K562 (cell line): ENCODE measurements at regions not wholly inside any gene's neighbourhood (a gene's known extent, or its start where the extent isn't known, plus 50 kb on each side); places are given as distances from the start of the nearest gene placed in this dataset.

Source experiments
- ATAC-seq: fragments of 200-7000 bp; cut with Tn5 transposase; 3 replicates; pipeline ENCODE4 v1.9.1; 2020; ENCODE audit warnings: moderate library complexity
- BruUV-seq: library from RNA; stranded (reverse); fragments of 400-500 nt; replicated peaks from 2 replicates; lab custom pipeline; 2021; lab: Mats Ljungman, UMichigan
- CTCF ChIA-PET: fragments of 300-600 bp; formaldehyde crosslinking; extraction: SDS; loops from one replicate; lab custom pipeline; 2021; ENCODE audit warnings: low intra/inter-chr PET ratio; lab: Yijun Ruan, JAX
- POLR2A ChIA-PET: fragments of 300-600, 350-650 bp; sonication (Branson Sonifier 250); formaldehyde crosslinking; extraction: SDS; loops from one replicate; lab custom pipeline; 2021; ENCODE audit warnings: antibody characterized with exemption, inconsistent platforms; lab: Yijun Ruan, JAX
- DNase-seq, 4 experiments: peaks; one replicate each; pipeline versions ENCODE4 v3.0.0 to v3.0.0-alpha.2; 2011 to 2018; ENCODE audit warnings: low spot score in 3 of 4, mixed read lengths in 3 of 4; ENCODE audit errors: extremely low read depth in 1 of 4
- FAIRE-seq: peaks from 2 replicates; lab custom pipeline; 2011; peaks lifted over from hg19 to GRCh38; lab: Jason Lieb, UNC
- H2AFZ ChIP-seq: 2 replicates; pipeline ENCODE4 v1.6.0; 2011; ENCODE audit warnings: low read depth, low read length, control low read depth, inconsistent platforms
- H3K27ac ChIP-seq: fragments of 200-600 bp; 3 replicates; pipeline ENCODE4 v1.8.0; 2011; ENCODE audit warnings: low read depth, mild to moderate bottlenecking, control low read depth, inconsistent platforms, low read length, moderate library complexity, mixed read lengths; ENCODE audit errors: extremely low read depth
- H3K27me3 ChIP-seq, 2 experiments: fragments of 300-600 bp in 1 of 2; 2 replicates in 1 of 2; 3 replicates in 1 of 2; pipeline versions ENCODE4 v1.6.0 to v1.8.0; 2011; ENCODE audit warnings: inconsistent platforms in 2 of 2, low read length in 2 of 2, mild to moderate bottlenecking in 1 of 2, mixed read lengths in 1 of 2, moderate library complexity in 1 of 2; ENCODE audit not compliant: control insufficient read depth in 2 of 2, insufficient read depth in 2 of 2
- H3K36me3 ChIP-seq: fragments of 300-600 bp; 3 replicates; pipeline ENCODE4 v1.8.0; 2011; ENCODE audit warnings: mild to moderate bottlenecking, low read length, inconsistent platforms; ENCODE audit not compliant: control insufficient read depth, insufficient read depth
- H3K4me1 ChIP-seq, 2 experiments: fragments of 200-600 bp in 1 of 2; replicated peaks in 1 of 2; 2 replicates in 1 of 2; 3 replicates in 1 of 2; pipeline versions ENCODE4 v1.5.1 to v1.8.0; 2011; ENCODE audit warnings: inconsistent platforms in 2 of 2, low read length in 2 of 2, mild to moderate bottlenecking in 1 of 2, mixed read lengths in 1 of 2, moderate library complexity in 1 of 2; ENCODE audit not compliant: control insufficient read depth in 2 of 2, insufficient read depth in 2 of 2
- H3K4me2 ChIP-seq: 2 replicates; pipeline ENCODE4 v1.6.1; 2011; ENCODE audit warnings: low read length, control low read depth, inconsistent platforms, mixed read lengths; ENCODE audit not compliant: insufficient read depth
- H3K4me3 ChIP-seq: fragments of 200-600 bp; sonication (generic), shearing (Covaris generic); 2 replicates; pipeline ENCODE4 v1.5.1; 2016; ENCODE audit warnings: control low read depth, inconsistent platforms
- H3K79me2 ChIP-seq: fragments of 200-600 bp; 3 replicates; pipeline ENCODE4 v1.8.0; 2011; ENCODE audit warnings: low read length, inconsistent platforms; ENCODE audit not compliant: control insufficient read depth, insufficient read depth
- H3K9ac ChIP-seq, 2 experiments: 2 replicates each; pipeline versions ENCODE4 v1.6.0 to v1.6.1; 2011; ENCODE audit warnings: low read depth in 2 of 2, low read length in 2 of 2, control low read depth in 1 of 2, inconsistent platforms in 1 of 2, mild to moderate bottlenecking in 1 of 2, mixed read lengths in 1 of 2; ENCODE audit not compliant: insufficient read depth in 1 of 2
- H3K9me1 ChIP-seq: one replicate; pipeline ENCODE4 v1.6.0; 2011; ENCODE audit warnings: inconsistent platforms, mild to moderate bottlenecking, low read length, moderate library complexity; ENCODE audit not compliant: control insufficient read depth, insufficient read depth
- H3K9me3 ChIP-seq: replicated peaks from 2 replicates; pipeline ENCODE4 v1.5.1; 2011; ENCODE audit warnings: low read depth, low read length, inconsistent platforms; ENCODE audit not compliant: control insufficient read depth, insufficient read depth
- H4K20me1 ChIP-seq: replicated peaks from 2 replicates; pipeline ENCODE4 v1.6.1; 2011; ENCODE audit warnings: low read length, inconsistent platforms, mixed read lengths; ENCODE audit not compliant: control insufficient read depth, insufficient read depth
- GATAD2A ChIP-seq: fragments of 450-650 bp; IDR thresholded peaks from 2 replicates; pipeline ENCODE4 v1.6.1; 2017
- MEF2D ChIP-seq: conservative IDR thresholded peaks from 2 replicates; pipeline ENCODE4 v1.6.1; 2016; ENCODE audit warnings: low read depth, missing genetic modification characterization, missing compliant biosample characterization
- RBM17 ChIP-seq: fragments of 200-400 bp; formaldehyde crosslinking; IDR thresholded peaks from 2 replicates; pipeline ENCODE4 v1.6.1; 2017; ENCODE audit warnings: low read depth, mild to moderate bottlenecking, low read length, borderline replicate concordance
- TAF7 ChIP-seq: fragments of 450-650 bp; IDR thresholded peaks from 2 replicates; pipeline ENCODE4 v1.6.1; 2016; ENCODE audit warnings: missing genetic modification characterization, missing compliant biosample characterization
- TCFL5 ChIP-seq: fragments of 250-450 bp; sonication (Bioruptor Pico); conservative IDR thresholded peaks from 2 replicates; pipeline ENCODE4 v1.6.1; 2021; ENCODE audit warnings: mild to moderate bottlenecking, moderate library complexity, matching md5 sums
- TOE1 ChIP-seq, 2 experiments: fragments of 450-650 bp in 1 of 2; sonication (generic) in 1 of 2; formaldehyde crosslinking in 1 of 2; IDR thresholded peaks; 2 replicates each; pipeline versions ENCODE4 v1.7.1 to v1.8.0; 2016 to 2022; ENCODE audit warnings: borderline replicate concordance in 2 of 2, mild to moderate bottlenecking in 2 of 2, antibody characterized with exemption in 1 of 2, inconsistent platforms in 1 of 2, low read depth in 1 of 2, missing genetic modification reagents in 1 of 2, moderate library complexity in 1 of 2
- ZBTB1 ChIP-seq: sonication (generic); formaldehyde crosslinking; IDR thresholded peaks from 2 replicates; pipeline ENCODE4 v1.8.1; 2023; ENCODE audit warnings: missing genetic modification reagents, low read depth, mild to moderate bottlenecking, borderline replicate concordance
- ZBTB17 ChIP-seq: fragments of 450-650 bp; formaldehyde crosslinking; IDR thresholded peaks from 2 replicates; pipeline ENCODE4 v1.4.0; 2020; ENCODE audit warnings: mild to moderate bottlenecking
- ZFP30 ChIP-seq: fragments of 250-450 bp; sonication (Bioruptor Pico); IDR thresholded peaks from 2 replicates; pipeline ENCODE4 v1.8.0; 2022; ENCODE audit warnings: moderate library complexity, mild to moderate bottlenecking, inconsistent platforms, borderline replicate concordance
- ZNF175 ChIP-seq: fragments of 200-800 bp; sonication (Bioruptor generic); IDR thresholded peaks from 2 replicates; pipeline ENCODE4 v1.6.1; 2016; ENCODE audit warnings: low read depth, mild to moderate bottlenecking, missing genetic modification characterization, missing compliant biosample characterization
- ZNF23 ChIP-seq: fragments of 250-450 bp; sonication (Bioruptor Pico); IDR thresholded peaks from 2 replicates; pipeline ENCODE4 v1.4.0; 2020; ENCODE audit warnings: mild to moderate bottlenecking
- ZNF280B ChIP-seq: fragments of 250-450 bp; sonication (Bioruptor Pico); IDR thresholded peaks from 2 replicates; pipeline ENCODE4 v1.5.1; 2021; ENCODE audit warnings: mild to moderate bottlenecking
- ZNF589 ChIP-seq: fragments of 200-800 bp; sonication (Bioruptor generic); IDR thresholded peaks from 2 replicates; pipeline ENCODE4 v1.6.1; 2016; ENCODE audit warnings: low read depth, missing genetic modification characterization, missing compliant biosample characterization
- ZNF696 ChIP-seq: fragments of 250-450 bp; sonication (Bioruptor Pico); conservative IDR thresholded peaks from 2 replicates; pipeline ENCODE4 v1.4.0; 2020; ENCODE audit warnings: mild to moderate bottlenecking, moderate library complexity
- WGBS: fragments of 100-300 bp; shearing (Covaris generic); methylation state at CpG from one replicate; pipeline ENCODE4 v1.1.6; 2016; ENCODE audit warnings: low coverage, mixed read lengths; ENCODE audit not compliant: insufficient coverage; ENCODE audit errors: missing lambda C conversion rate; 5-methylcytosine and 5-hydroxymethylcytosine counted together
- in situ Hi-C: fragments of 300-500 bp; cut with MboI; formaldehyde crosslinking; loops from 4 replicates; pipeline ENCODE4 v1.15.0; 2018; ENCODE audit warnings: inconsistent platforms, mixed read lengths
- intact Hi-C: fragments of 100-400 bp; cut with micrococcal nuclease; formaldehyde crosslinking; loops from 2 replicates; pipeline ENCODE4 v1.14.2; 2022

GRCh38 chr3:73874606-73875369 is 250.0 kb upstream of the PDZRN3 start:
- FAIRE-seq (no peak), DNase-seq (no peak), ATAC-seq (no peak)
- H3K27me3 ChIP-seq, result no peaks in the 10 kb centered on the region
- ChIA-PET POLR2A (no interaction called here), CTCF (no interaction called here)
- H3K9me3 ChIP-seq, result no peaks in the 10 kb centered on the region
- WGBS, result 2% methylated on average over 4 of the region's 4 CpGs
- H3K36me3 ChIP-seq, result no peaks in the 10 kb centered on the region
- H3K9me1 ChIP-seq, result no peaks in the 10 kb centered on the region
- H4K20me1 ChIP-seq, result no peaks in the 10 kb centered on the region
- no peak for TF ChIP-seq ZNF23 (CRISPR knock-in tag)
- no peaks in the 10 kb centered on the region for H3K4me1 ChIP-seq
- BruUV-seq, result no TSS peak
- no peak overlapping the region for H3K4me2 ChIP-seq
- no peaks in the 10 kb centered on the region for H3K79me2 ChIP-seq
- H2AFZ ChIP-seq, result no peak overlapping the region
- H3K9ac ChIP-seq, result no peak overlapping the region
- in situ Hi-C loops (no loop called here), intact Hi-C loops (no loop called here)
- H3K4me3 ChIP-seq, result no peak overlapping the region
- H3K27ac ChIP-seq, result no peak overlapping the region

GRCh38 chr3:73874161-73874560 is 249.4 kb upstream of the PDZRN3 start:
- ATAC-seq, result no peak
- no peak for FAIRE-seq
- Histone ChIP-seq H3K79me2 (no peaks in the 10 kb centered on the region), H4K20me1 (no peaks in the 10 kb centered on the region), H3K9me1 (no peaks in the 10 kb centered on the region), H3K9me3 (no peaks in the 10 kb centered on the region), H2AFZ (no peak overlapping the region), H3K4me1 (no peaks in the 10 kb centered on the region), H3K4me3 (no peak overlapping the region), H3K9ac (no peak overlapping the region), H3K27me3 (no peaks in the 10 kb centered on the region), H3K4me2 (no peak overlapping the region), H3K36me3 (no peaks in the 10 kb centered on the region), H3K27ac (no peak overlapping the region)
- CTCF ChIA-PET, result no interaction called here
- 0% methylated on average over 4 of the region's 4 CpGs for WGBS
- in situ Hi-C loops (no loop called here), intact Hi-C loops (no loop called here)
- POLR2A ChIA-PET, result no interaction called here
- TF ChIP-seq ZNF696 (CRISPR knock-in tag) (no peak), GATAD2A (no peak), MEF2D (tag) (no peak), RBM17 (no peak), ZNF589 (CRISPR knock-in tag) (no peak), TCFL5 (CRISPR knock-in tag) (no peak), ZBTB17 (CRISPR knock-in tag) (no peak), ZFP30 (CRISPR knock-in tag) (no peak), ZNF280B (CRISPR knock-in tag) (no peak), ZNF175 (CRISPR knock-in tag) (no peak), TAF7 (tag) (no peak), ZBTB1 (no peak), TOE1 (IDR thresholded peaks at IDR 0.05; ENCODE audit: borderline replicate concordance) (no peak), TOE1 (CRISPR knock-in tag; IDR thresholded peaks at IDR 0.05; ENCODE audit: borderline replicate concordance, low read depth) (no peak)
- DNase-seq, result no peak
- BruUV-seq, result no TSS peak
